ENCODE measurements at regions not wholly inside any gene's neighbourhood (a gene's known extent, or its start where the extent isn't known, plus 50 kb on each side); places are given as distances from the start of the nearest gene placed in this dataset.

- H3K9me3 ChIP-seq (replicated peaks; ENCODE audit: control insufficient read depth, insufficient read depth, low read length) = no peaks in the 10 kb centered on the region
- in situ Hi-C loops (cut with MboI) (no loop called here), intact Hi-C loops (cut with micrococcal nuclease; ENCODE audit: unreplicated experiment) (no loop called here)
- DNase-seq (ENCODE audit: low read depth, low spot score) (no peak), ATAC-seq (no peak), FAIRE-seq (no peak)
- H3K4me1 ChIP-seq (ENCODE audit: control insufficient read depth, insufficient read depth, low read length) = no peaks in the 10 kb centered on the region
- CTCF ChIA-PET = interaction anchor here (0.6 kb wide), 1 partner anchor 120 kb away, joined by 3 read pairs; no protein-coding TSS in a partner anchor
- TF ChIP-seq ZNF24 (IDR thresholded peaks at IDR 0.05) (no peak), IRF5 (IDR thresholded peaks at IDR 0.05; ENCODE audit: borderline replicate concordance) (no peak), YBX1 (IDR thresholded peaks at IDR 0.05) (no peak), IKZF2 (IDR thresholded peaks at IDR 0.05) (no peak), HDAC6 (IDR thresholded peaks at IDR 0.05; ENCODE audit: unreplicated experiment) (no peak), PML (IDR thresholded peaks at IDR 0.05; ENCODE audit: low read length) (no peak), ATF7 (IDR thresholded peaks at IDR 0.05; ENCODE audit: low read depth) (no peak), RFX5 (IDR thresholded peaks at IDR 0.05; ENCODE audit: low read depth, low read length) (no peak), CBX5 (IDR thresholded peaks at IDR 0.05; ENCODE audit: low read depth) (no peak), PAX5 (IDR thresholded peaks at IDR 0.05; ENCODE audit: borderline replicate concordance, low read depth, low read length) (no peak), CUX1 (IDR thresholded peaks at IDR 0.05; ENCODE audit: insufficient replicate concordance, low read depth, low read length) (no peak), ZNF622 (IDR thresholded peaks at IDR 0.05) (no peak)
- POLR2A ChIA-PET = no interaction called here
- SMC1A ChIA-PET (ENCODE audit: uncharacterized antibody, unreplicated experiment) = interaction anchor here (1.6 kb wide), 1 partner anchor 9 kb away, joined by 4 read pairs; no protein-coding TSS in a partner anchor
- RAD21 ChIA-PET (ENCODE audit: unreplicated experiment) = no interaction called here
- no peak overlapping the region for H3K4me2 ChIP-seq (ENCODE audit: control insufficient read depth, insufficient read depth)
- H4K20me1 ChIP-seq (ENCODE audit: control insufficient read depth, insufficient read depth) = no peaks in the 10 kb centered on the region
- H3K27ac ChIP-seq (ENCODE audit: control insufficient read depth, insufficient read depth) = no peak overlapping the region
- H2AFZ ChIP-seq (ENCODE audit: control insufficient read depth, low read depth, low read length) = no peak overlapping the region
- H3K27me3 ChIP-seq (replicated peaks in 1 of 2; ENCODE audit: control insufficient read depth in 2 of 2, insufficient read depth in 2 of 2, low read length in 1 of 2) = no peaks in the 10 kb centered on the region
- no peak overlapping the region for H3K4me3 ChIP-seq
- BruUV-seq (replicated peaks) = no TSS peak
- no peak overlapping the region for H3K9ac ChIP-seq (ENCODE audit: control insufficient read depth, insufficient read depth, low read length)
- WGBS (ENCODE audit: insufficient coverage, insufficient replicate concordance, low lambda C conversion rate, missing lambda C conversion rate) = 15% methylated on average over 7 of the region's 7 CpGs
- H3K79me2 ChIP-seq (ENCODE audit: control insufficient read depth, insufficient read depth, low read length) = no peaks in the 10 kb centered on the region
- no peaks in the 10 kb centered on the region for H3K36me3 ChIP-seq (ENCODE audit: control insufficient read depth in 2 of 2, insufficient read depth in 2 of 2, low read length in 1 of 2)
Observed at GRCh38 chr4:17038510-17039176, 140.2 kb upstream of the LDB2 start.
